IMR-90 (cell line): ENCODE measurements at regions not wholly inside any gene's neighbourhood (a gene's known extent, or its start where the extent isn't known, plus 50 kb on each side); places are given as distances from the start of the nearest gene placed in this dataset.

Source experiments
- ATAC-seq: fragments of 200-7000 bp; cut with Tn5 transposase; 2 replicates; pipeline ENCODE4 v1.9.1; 2020; ENCODE audit warnings: low read depth, mild to moderate bottlenecking, moderate library complexity
- BruUV-seq: library from RNA; stranded (reverse); fragments of 400-500 nt; replicated peaks from 2 replicates; lab custom pipeline; 2021; lab: Mats Ljungman, UMichigan
- CTCF ChIA-PET: fragments of 300-600 bp; formaldehyde crosslinking; extraction: SDS; loops from one replicate; lab custom pipeline; 2021; ENCODE audit warnings: antibody characterized with exemption; lab: Yijun Ruan, JAX
- POLR2A ChIA-PET: fragments of 300-600 bp; sonication (Branson Sonifier 250); formaldehyde crosslinking; loops from one replicate; lab custom pipeline; 2022; ENCODE audit warnings: antibody characterized with exemption; ENCODE audit not compliant: unreplicated experiment; lab: Charles Lee
- DNase-seq: peaks from one replicate; pipeline ENCODE4 v3.0.0; 2013
- H2AFZ ChIP-seq: replicated peaks from 2 replicates; pipeline ENCODE3; 2013; ENCODE audit warnings: low read length, mild to moderate bottlenecking; ENCODE audit not compliant: poor library complexity
- H2AK5ac ChIP-seq: 2 replicates; pipeline ENCODE4 v1.6.1; 2013; ENCODE audit warnings: low read depth, low read length, inconsistent platforms
- H2AK9ac ChIP-seq: replicated peaks from 2 replicates; pipeline ENCODE3; 2013; ENCODE audit warnings: mild to moderate bottlenecking, low read depth, low read length, moderate library complexity; ENCODE audit not compliant: poor library complexity
- H2BK120ac ChIP-seq: 2 replicates; pipeline ENCODE4 v1.6.1; 2013; ENCODE audit warnings: low read depth, low read length, inconsistent platforms
- H2BK15ac ChIP-seq: 3 replicates; pipeline ENCODE4 v1.6.1; 2013; ENCODE audit warnings: low read depth, low read length, inconsistent platforms
- H2BK20ac ChIP-seq: 2 replicates; pipeline ENCODE4 v1.6.1; 2013; ENCODE audit warnings: low read depth, mild to moderate bottlenecking, inconsistent platforms, low read length, moderate library complexity
- H2BK5ac ChIP-seq: 2 replicates; pipeline ENCODE4 v1.6.1; 2013; ENCODE audit warnings: mild to moderate bottlenecking, low read depth, low read length, inconsistent platforms; ENCODE audit not compliant: poor library complexity, severe bottlenecking
- H3K14ac ChIP-seq: replicated peaks from 2 replicates; pipeline ENCODE4 v1.6.1; 2013; ENCODE audit warnings: low read depth, low read length, inconsistent platforms
- H3K18ac ChIP-seq: 2 replicates; pipeline ENCODE4 v1.6.1; 2013; ENCODE audit warnings: low read depth, low read length, control low read depth
- H3K23ac ChIP-seq: 2 replicates; pipeline ENCODE4 v1.6.1; 2013; ENCODE audit warnings: low read depth, low read length, inconsistent platforms
- H3K27ac ChIP-seq: 2 replicates; pipeline ENCODE4 v1.5.1; 2013; ENCODE audit warnings: mild to moderate bottlenecking, control low read depth, low read length; ENCODE audit not compliant: insufficient read depth
- H3K27me3 ChIP-seq: 2 replicates; pipeline ENCODE4 v1.6.1; 2013; ENCODE audit warnings: low read length; ENCODE audit not compliant: control insufficient read depth, insufficient read depth
- H3K36me3 ChIP-seq: 2 replicates; pipeline ENCODE4 v1.6.1; 2013; ENCODE audit warnings: low read length, mixed read lengths; ENCODE audit not compliant: control insufficient read depth, insufficient read depth
- H3K4ac ChIP-seq: 2 replicates; pipeline ENCODE4 v1.6.1; 2013; ENCODE audit warnings: low read depth, low read length, inconsistent platforms
- H3K4me1 ChIP-seq: 2 replicates; pipeline ENCODE4 v1.6.1; 2013; ENCODE audit warnings: low read length, mixed read lengths; ENCODE audit not compliant: control insufficient read depth, insufficient read depth
- H3K4me2 ChIP-seq: 2 replicates; pipeline ENCODE4 v1.6.1; 2013; ENCODE audit warnings: low read depth, mild to moderate bottlenecking, control low read depth, low read length, moderate library complexity
- H3K4me3 ChIP-seq: 2 replicates; pipeline ENCODE4 v1.5.1; 2013; ENCODE audit warnings: low read depth, mild to moderate bottlenecking, control low read depth, low read length, moderate library complexity; ENCODE audit not compliant: insufficient read depth
- H3K56ac ChIP-seq: 2 replicates; pipeline ENCODE4 v1.6.1; 2013; ENCODE audit warnings: low read length, inconsistent platforms; ENCODE audit not compliant: insufficient read depth; ENCODE audit errors: extremely low read depth
- H3K79me1 ChIP-seq, 2 experiments: 2 replicates each; pipeline ENCODE4 v1.6.1; 2013; ENCODE audit warnings: low read length in 2 of 2, inconsistent platforms in 1 of 2, low read depth in 1 of 2
- H3K9ac ChIP-seq: 2 replicates; pipeline ENCODE4 v1.6.1; 2013; ENCODE audit warnings: low read depth, low read length, control low read depth
- H3K9me1 ChIP-seq: 2 replicates; pipeline ENCODE4 v1.6.1; 2013; ENCODE audit warnings: low read length, inconsistent platforms; ENCODE audit not compliant: insufficient read depth
- H3K9me3 ChIP-seq: 2 replicates; pipeline ENCODE4 v1.6.1; 2013; ENCODE audit warnings: low read length; ENCODE audit not compliant: control insufficient read depth, insufficient read depth
- H4K20me1 ChIP-seq: 2 replicates; pipeline ENCODE4 v1.6.1; 2013; ENCODE audit warnings: low read length, inconsistent platforms; ENCODE audit not compliant: insufficient read depth
- H4K5ac ChIP-seq: 2 replicates; pipeline ENCODE4 v1.6.1; 2013; ENCODE audit warnings: mild to moderate bottlenecking, low read depth, low read length, control low read depth
- H4K8ac ChIP-seq, 2 experiments: 2 replicates each; pipeline ENCODE4 v1.6.1; 2013; ENCODE audit warnings: low read depth in 2 of 2, low read length in 2 of 2, control low read depth in 1 of 2, inconsistent platforms in 1 of 2
- H4K91ac ChIP-seq: 2 replicates; pipeline ENCODE4 v1.6.1; 2013; ENCODE audit warnings: low read depth, low read length, inconsistent platforms; ENCODE audit not compliant: insufficient read depth
- BHLHE40 ChIP-seq: fragments of 150-350 bp; IDR thresholded peaks from 2 replicates; pipeline ENCODE4 v1.6.1; 2016; ENCODE audit warnings: mild to moderate bottlenecking, low read depth, low read length
- CEBPB ChIP-seq: IDR thresholded peaks from 2 replicates; pipeline ENCODE4 v1.6.1; 2012; ENCODE audit warnings: low read depth, low read length, improper control_type of control experiment
- CHD1 ChIP-seq: IDR thresholded peaks from 2 replicates; pipeline ENCODE4 v1.6.1; 2012; ENCODE audit warnings: low read depth, low read length, improper control_type of control experiment
- FOS ChIP-seq: fragments of 150-350 bp; IDR thresholded peaks from 2 replicates; pipeline ENCODE4 v1.6.1; 2016; ENCODE audit warnings: low read depth, low read length
- MAFK ChIP-seq: IDR thresholded peaks from 2 replicates; pipeline ENCODE4 v1.6.1; 2012; ENCODE audit warnings: low read depth, low read length, improper control_type of control experiment
- MAZ ChIP-seq: IDR thresholded peaks from 2 replicates; pipeline ENCODE4 v1.6.1; 2012; ENCODE audit warnings: low read depth, mild to moderate bottlenecking, low read length, improper control_type of control experiment, moderate library complexity, borderline replicate concordance
- MXI1 ChIP-seq: IDR thresholded peaks from 2 replicates; pipeline ENCODE4 v1.6.1; 2012; ENCODE audit warnings: low read depth, mild to moderate bottlenecking, low read length, moderate library complexity, borderline replicate concordance
- NFE2L2 ChIP-seq: fragments of 150-350 bp; IDR thresholded peaks from 2 replicates; pipeline ENCODE4 v1.6.1; 2016; ENCODE audit warnings: low read depth, mild to moderate bottlenecking, low read length
- POLR2A ChIP-seq: IDR thresholded peaks from 2 replicates; pipeline ENCODE4 v1.6.1; 2012; ENCODE audit warnings: mild to moderate bottlenecking, low read depth, low read length
- RAD21 ChIP-seq: IDR thresholded peaks from 2 replicates; pipeline ENCODE4 v1.6.1; 2012; ENCODE audit warnings: low read length, improper control_type of control experiment
- RCOR1 ChIP-seq: IDR thresholded peaks from 2 replicates; pipeline ENCODE4 v1.6.1; 2012; ENCODE audit warnings: mild to moderate bottlenecking, low read length, improper control_type of control experiment; ENCODE audit not compliant: insufficient replicate concordance
- RFX5 ChIP-seq: IDR thresholded peaks from 2 replicates; pipeline ENCODE4 v1.8.0; 2012; ENCODE audit warnings: low read depth, mild to moderate bottlenecking, low read length, moderate library complexity
- SMC3 ChIP-seq: fragments of 150-350 bp; IDR thresholded peaks from 2 replicates; pipeline ENCODE4 v1.6.1; 2016; ENCODE audit warnings: low read depth, mild to moderate bottlenecking, antibody characterized with exemption, low read length, moderate library complexity
- WGBS, 2 experiments: methylation state at CpG; one replicate each; pipeline versions ENCODE4 v1.1.5 to v1.1.7; 2013; ENCODE audit warnings: missing lambda C conversion rate in 2 of 2; ENCODE audit not compliant: insufficient read length in 1 of 2; ENCODE audit errors: extremely low coverage in 2 of 2; 5-methylcytosine and 5-hydroxymethylcytosine counted together
- dilution Hi-C: fragments of 300-500 bp; cut with HindIII; formaldehyde crosslinking; loops from one replicate; pipeline ENCODE4 v1.14.3; 2018; ENCODE audit warnings: low sequenced_read_pairs; ENCODE audit not compliant: unreplicated experiment
- in situ Hi-C: fragments of 300-500 bp; cut with MboI; formaldehyde crosslinking; loops from 3 replicates; pipeline ENCODE4 v1.14.3; 2019; ENCODE audit warnings: low sequenced_read_pairs, inconsistent platforms, mixed read lengths
- intact Hi-C: fragments of 100-400 bp; cut with micrococcal nuclease; formaldehyde crosslinking; loops from 2 replicates; pipeline ENCODE4 v1.10.0; 2022
- TF ChIP-seq, protein P1 (sequence below): fragments of 150-350 bp; IDR thresholded peaks from 2 replicates; pipeline ENCODE4 v1.6.1; 2016; ENCODE audit warnings: low read depth, mild to moderate bottlenecking, low read length, moderate library complexity, borderline replicate concordance
- TF ChIP-seq, protein P2 (sequence below): conservative IDR thresholded peaks from 2 replicates; pipeline ENCODE4 v1.5.1; 2012; ENCODE audit warnings: mild to moderate bottlenecking, low read depth, low read length, improper control_type of control experiment
- TF ChIP-seq, protein P3 (sequence below): fragments of 150-350 bp; IDR thresholded peaks from 2 replicates; pipeline ENCODE4 v1.6.1; 2017; ENCODE audit warnings: mild to moderate bottlenecking, antibody characterized with exemption, low read length, low read depth

DNA sequence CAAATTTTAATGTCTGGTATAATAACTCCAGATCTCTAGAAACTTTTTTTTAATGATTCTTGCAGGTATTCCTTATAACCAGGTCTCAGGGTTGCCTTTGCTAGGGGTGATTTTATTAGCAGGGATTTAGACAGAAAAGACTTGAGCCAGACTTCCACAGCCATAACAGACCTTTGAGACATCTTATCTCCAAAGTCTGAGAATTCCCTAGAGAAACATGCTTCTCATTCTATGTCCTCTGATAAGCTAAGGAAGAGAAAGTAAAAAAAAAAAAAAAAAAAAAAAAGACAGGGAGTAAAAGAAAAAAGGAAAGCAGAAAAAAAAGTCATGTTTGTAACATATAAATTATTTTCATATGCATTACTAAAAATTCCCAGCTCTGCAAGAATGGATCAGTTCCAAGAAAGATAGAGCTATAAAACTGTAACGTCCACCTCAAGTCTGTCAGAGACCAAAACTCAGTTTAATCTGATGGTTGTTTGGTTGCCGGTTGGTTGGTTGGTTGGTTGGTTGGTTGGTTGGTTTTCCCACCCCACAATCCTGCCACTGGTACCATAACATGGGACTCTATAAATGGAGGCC lies 153.8 kb downstream of the COL6A3 start:
- POLR2A ChIA-PET, result interaction anchor here (0.6 to 1.0 kb wide), 6 partner anchors 19 to 151 kb away, joined by 3 to 11 read pairs (median 4); no protein-coding TSS in a partner anchor
- H3K56ac ChIP-seq, result peak overlapping the region; percentile 20
- peaks cover 33% of the 10 kb centered on the region for H3K9me1 ChIP-seq
- H3K79me1 ChIP-seq, result peaks cover 20 to 38% of the 10 kb centered on the region in 2 experiments
- no peaks in the 10 kb centered on the region for H4K20me1 ChIP-seq
- peaks cover 49% of the 10 kb centered on the region for H3K4me1 ChIP-seq
- H2BK15ac ChIP-seq, result peak overlapping the region; percentile 88
- ATAC-seq (no peak), DNase-seq (peak; percentile 68)
- peak overlapping the region; percentile 94 for H2AK5ac ChIP-seq
- in situ Hi-C loops, result no loop called here
- H4K5ac ChIP-seq, result peak overlapping the region; percentile 83
- peak overlapping the region; percentile 93 for H3K18ac ChIP-seq
- no peak overlapping the region for H2AK9ac ChIP-seq
- H3K14ac ChIP-seq, result peak overlapping the region; percentile 54
- peak overlapping the region; percentile 95 for H2BK20ac ChIP-seq
- peak overlapping the region; percentile 95 for H2BK5ac ChIP-seq
- H3K9me3 ChIP-seq, result no peaks in the 10 kb centered on the region
- dilution Hi-C loops, result no loop called here
- intact Hi-C loops, result no loop called here
- H2AFZ ChIP-seq, result no peak overlapping the region
- no peak overlapping the region for H3K4me3 ChIP-seq
- CTCF ChIA-PET, result interaction anchor here (0.6 to 1.2 kb wide), 3 partner anchors 22 to 174 kb away, joined by 3 to 5 read pairs (median 3); no protein-coding TSS in a partner anchor
- peak overlapping the region; percentile 85 for H3K4ac ChIP-seq
- BruUV-seq, result no TSS peak
- peak overlapping the region; percentile 90 for H4K91ac ChIP-seq
- H3K4me2 ChIP-seq, result no peak overlapping the region
- peak overlapping the region; percentile 66; the same call in 1 of the 2 replicates for H3K27ac ChIP-seq
- H4K8ac ChIP-seq, result peak overlapping the region; percentile 55 to 77; a peak in 3 of 4 replicates
- no peaks in the 10 kb centered on the region for H3K27me3 ChIP-seq
- H3K23ac ChIP-seq, result peak overlapping the region; percentile 32; the same call in 1 of the 2 replicates
- TF ChIP-seq SMC3 (no peak), POLR2A (no peak), RFX5 (no peak), MAFK (no peak), FOS (no peak), RAD21 (no peak), RCOR1 (no peak), MXI1 (no peak), BHLHE40 (no peak), CHD1 (no peak), CEBPB (no peak), NFE2L2 (no peak), MAZ (no peak)
- TF ChIP-seq, protein P1, sequence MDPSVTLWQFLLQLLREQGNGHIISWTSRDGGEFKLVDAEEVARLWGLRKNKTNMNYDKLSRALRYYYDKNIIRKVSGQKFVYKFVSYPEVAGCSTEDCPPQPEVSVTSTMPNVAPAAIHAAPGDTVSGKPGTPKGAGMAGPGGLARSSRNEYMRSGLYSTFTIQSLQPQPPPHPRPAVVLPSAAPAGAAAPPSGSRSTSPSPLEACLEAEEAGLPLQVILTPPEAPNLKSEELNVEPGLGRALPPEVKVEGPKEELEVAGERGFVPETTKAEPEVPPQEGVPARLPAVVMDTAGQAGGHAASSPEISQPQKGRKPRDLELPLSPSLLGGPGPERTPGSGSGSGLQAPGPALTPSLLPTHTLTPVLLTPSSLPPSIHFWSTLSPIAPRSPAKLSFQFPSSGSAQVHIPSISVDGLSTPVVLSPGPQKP, result no peak
- TF ChIP-seq, protein P2, sequence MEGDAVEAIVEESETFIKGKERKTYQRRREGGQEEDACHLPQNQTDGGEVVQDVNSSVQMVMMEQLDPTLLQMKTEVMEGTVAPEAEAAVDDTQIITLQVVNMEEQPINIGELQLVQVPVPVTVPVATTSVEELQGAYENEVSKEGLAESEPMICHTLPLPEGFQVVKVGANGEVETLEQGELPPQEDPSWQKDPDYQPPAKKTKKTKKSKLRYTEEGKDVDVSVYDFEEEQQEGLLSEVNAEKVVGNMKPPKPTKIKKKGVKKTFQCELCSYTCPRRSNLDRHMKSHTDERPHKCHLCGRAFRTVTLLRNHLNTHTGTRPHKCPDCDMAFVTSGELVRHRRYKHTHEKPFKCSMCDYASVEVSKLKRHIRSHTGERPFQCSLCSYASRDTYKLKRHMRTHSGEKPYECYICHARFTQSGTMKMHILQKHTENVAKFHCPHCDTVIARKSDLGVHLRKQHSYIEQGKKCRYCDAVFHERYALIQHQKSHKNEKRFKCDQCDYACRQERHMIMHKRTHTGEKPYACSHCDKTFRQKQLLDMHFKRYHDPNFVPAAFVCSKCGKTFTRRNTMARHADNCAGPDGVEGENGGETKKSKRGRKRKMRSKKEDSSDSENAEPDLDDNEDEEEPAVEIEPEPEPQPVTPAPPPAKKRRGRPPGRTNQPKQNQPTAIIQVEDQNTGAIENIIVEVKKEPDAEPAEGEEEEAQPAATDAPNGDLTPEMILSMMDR, result no peak
- TF ChIP-seq, protein P3, sequence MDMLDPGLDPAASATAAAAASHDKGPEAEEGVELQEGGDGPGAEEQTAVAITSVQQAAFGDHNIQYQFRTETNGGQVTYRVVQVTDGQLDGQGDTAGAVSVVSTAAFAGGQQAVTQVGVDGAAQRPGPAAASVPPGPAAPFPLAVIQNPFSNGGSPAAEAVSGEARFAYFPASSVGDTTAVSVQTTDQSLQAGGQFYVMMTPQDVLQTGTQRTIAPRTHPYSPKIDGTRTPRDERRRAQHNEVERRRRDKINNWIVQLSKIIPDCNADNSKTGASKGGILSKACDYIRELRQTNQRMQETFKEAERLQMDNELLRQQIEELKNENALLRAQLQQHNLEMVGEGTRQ, result no peak
- no peaks in the 10 kb centered on the region for H3K36me3 ChIP-seq
- no peak overlapping the region; the same call in 1 of the 2 replicates for H3K9ac ChIP-seq
- peak overlapping the region; percentile 93 for H2BK120ac ChIP-seq
- WGBS, 2 experiments, result no CpG with 5 or more reads among the region's 2 CpGs
